ENCODE measurements at regions not wholly inside any gene's neighbourhood (a gene's known extent, or its start where the extent isn't known, plus 50 kb on each side); places are given as distances from the start of the nearest gene placed in this dataset.

DNA sequence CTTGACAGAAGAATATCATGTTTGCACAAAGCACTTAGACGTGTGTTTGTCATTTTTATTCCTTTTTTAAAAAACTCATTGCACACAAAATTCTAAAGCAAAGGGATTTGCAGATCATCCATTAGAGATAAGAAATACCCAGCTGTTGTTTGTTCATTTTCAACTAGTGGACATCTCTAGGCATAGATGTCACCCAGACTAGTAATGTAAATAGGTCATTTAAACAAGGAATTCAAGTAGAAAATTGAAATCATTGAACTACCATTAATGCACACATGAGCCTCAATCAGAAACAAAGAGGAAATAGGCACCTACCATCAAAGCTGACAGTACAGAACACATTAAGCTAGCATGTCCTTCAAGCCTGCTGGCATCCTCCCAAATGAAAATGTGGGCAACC is 107.3 kb downstream of the OR2K2 start:
- Histone ChIP-seq H3K4me3 (replicated peaks in 1 of 2; ENCODE audit: low read depth in 1 of 2, low read length in 2 of 2) (no peak overlapping the region), H3K79me2 (ENCODE audit: insufficient read depth, low read length) (no peaks in the 10 kb centered on the region), H3K36me3 (ENCODE audit: control insufficient read depth in 1 of 2, insufficient read depth in 2 of 2, low read length in 2 of 2) (no peaks in the 10 kb centered on the region), H3K4me2 (ENCODE audit: low read length) (no peak overlapping the region), H3K4me1 (ENCODE audit: control insufficient read depth in 1 of 2, insufficient read depth in 2 of 2, low read length in 2 of 2) (no peaks in the 10 kb centered on the region), H3K27me3 (ENCODE audit: insufficient read depth, low read length) (no peaks in the 10 kb centered on the region), H3K9ac (ENCODE audit: low read length) (no peak overlapping the region), H3K9me2 (ENCODE audit: insufficient read depth) (no peaks in the 10 kb centered on the region), H3K27ac (ENCODE audit: low read depth, low read length) (no peak overlapping the region), H3K9me3 (ENCODE audit: control insufficient read depth in 1 of 2, insufficient read depth in 1 of 2, low read depth in 1 of 2, low read length in 2 of 2) (no peaks in the 10 kb centered on the region), H4K20me1 (ENCODE audit: insufficient read depth) (no peaks in the 10 kb centered on the region), H2AFZ (ENCODE audit: low read depth, low read length, poor library complexity, severe bottlenecking) (no peak overlapping the region)
- DNase-seq (ENCODE audit: low read depth, low spot score) (no peak), ATAC-seq (no peak)
- intact Hi-C loops (cut with micrococcal nuclease): no loop called here
- RAD21 ChIA-PET (ENCODE audit: low non-redundant PET in 1 of 2, low total read pairs in 2 of 2, uncharacterized antibody in 2 of 2, unreplicated experiment in 2 of 2): no interaction called here
- TF ChIP-seq SP1 (IDR thresholded peaks at IDR 0.05; ENCODE audit: low read depth) (no peak), POLR2A (IDR thresholded peaks at IDR 0.05; ENCODE audit: borderline replicate concordance, extremely low read depth, insufficient read depth, insufficient read length) (no peak), CBX3 (IDR thresholded peaks at IDR 0.05; ENCODE audit: low read depth) (no peak), SRF (IDR thresholded peaks at IDR 0.05; ENCODE audit: low read depth) (no peak), EGR1 (IDR thresholded peaks at IDR 0.05; ENCODE audit: low read depth) (no peak)
- TF ChIP-seq, protein P1, sequence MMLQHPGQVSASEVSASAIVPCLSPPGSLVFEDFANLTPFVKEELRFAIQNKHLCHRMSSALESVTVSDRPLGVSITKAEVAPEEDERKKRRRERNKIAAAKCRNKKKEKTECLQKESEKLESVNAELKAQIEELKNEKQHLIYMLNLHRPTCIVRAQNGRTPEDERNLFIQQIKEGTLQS (IDR thresholded peaks at IDR 0.05): no peak
- TF ChIP-seq, protein P2, sequence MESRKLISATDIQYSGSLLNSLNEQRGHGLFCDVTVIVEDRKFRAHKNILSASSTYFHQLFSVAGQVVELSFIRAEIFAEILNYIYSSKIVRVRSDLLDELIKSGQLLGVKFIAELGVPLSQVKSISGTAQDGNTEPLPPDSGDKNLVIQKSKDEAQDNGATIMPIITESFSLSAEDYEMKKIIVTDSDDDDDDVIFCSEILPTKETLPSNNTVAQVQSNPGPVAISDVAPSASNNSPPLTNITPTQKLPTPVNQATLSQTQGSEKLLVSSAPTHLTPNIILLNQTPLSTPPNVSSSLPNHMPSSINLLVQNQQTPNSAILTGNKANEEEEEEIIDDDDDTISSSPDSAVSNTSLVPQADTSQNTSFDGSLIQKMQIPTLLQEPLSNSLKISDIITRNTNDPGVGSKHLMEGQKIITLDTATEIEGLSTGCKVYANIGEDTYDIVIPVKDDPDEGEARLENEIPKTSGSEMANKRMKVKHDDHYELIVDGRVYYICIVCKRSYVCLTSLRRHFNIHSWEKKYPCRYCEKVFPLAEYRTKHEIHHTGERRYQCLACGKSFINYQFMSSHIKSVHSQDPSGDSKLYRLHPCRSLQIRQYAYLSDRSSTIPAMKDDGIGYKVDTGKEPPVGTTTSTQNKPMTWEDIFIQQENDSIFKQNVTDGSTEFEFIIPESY (IDR thresholded peaks at IDR 0.05; ENCODE audit: extremely low read depth, insufficient replicate concordance, low read length): no peak
- TF ChIP-seq, protein P3, sequence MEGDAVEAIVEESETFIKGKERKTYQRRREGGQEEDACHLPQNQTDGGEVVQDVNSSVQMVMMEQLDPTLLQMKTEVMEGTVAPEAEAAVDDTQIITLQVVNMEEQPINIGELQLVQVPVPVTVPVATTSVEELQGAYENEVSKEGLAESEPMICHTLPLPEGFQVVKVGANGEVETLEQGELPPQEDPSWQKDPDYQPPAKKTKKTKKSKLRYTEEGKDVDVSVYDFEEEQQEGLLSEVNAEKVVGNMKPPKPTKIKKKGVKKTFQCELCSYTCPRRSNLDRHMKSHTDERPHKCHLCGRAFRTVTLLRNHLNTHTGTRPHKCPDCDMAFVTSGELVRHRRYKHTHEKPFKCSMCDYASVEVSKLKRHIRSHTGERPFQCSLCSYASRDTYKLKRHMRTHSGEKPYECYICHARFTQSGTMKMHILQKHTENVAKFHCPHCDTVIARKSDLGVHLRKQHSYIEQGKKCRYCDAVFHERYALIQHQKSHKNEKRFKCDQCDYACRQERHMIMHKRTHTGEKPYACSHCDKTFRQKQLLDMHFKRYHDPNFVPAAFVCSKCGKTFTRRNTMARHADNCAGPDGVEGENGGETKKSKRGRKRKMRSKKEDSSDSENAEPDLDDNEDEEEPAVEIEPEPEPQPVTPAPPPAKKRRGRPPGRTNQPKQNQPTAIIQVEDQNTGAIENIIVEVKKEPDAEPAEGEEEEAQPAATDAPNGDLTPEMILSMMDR (IDR thresholded peaks at IDR 0.05 in 2 of 3, conservative IDR thresholded peaks at IDR 0.05 in 1 of 3; ENCODE audit: borderline replicate concordance in 1 of 3, insufficient read depth in 1 of 3, low read depth in 2 of 3, low read length in 2 of 3): no peak
- POLR2A ChIA-PET: no interaction called here
- CTCF ChIA-PET: no interaction called here
- BruUV-seq (replicated peaks): no TSS peak

Measured in HCT116 (cell line).